ENCODE measurements at regions not wholly inside any gene's neighbourhood (a gene's known extent, or its start where the extent isn't known, plus 50 kb on each side); places are given as distances from the start of the nearest gene placed in this dataset.

GRCh38 chr2:129891341-129892320 lies 87.8 kb upstream of the RAB6C start:
- H3K4me3 ChIP-seq (ENCODE audit: low read depth, low read length, poor library complexity, severe bottlenecking), result no peak overlapping the region
- CTCF ChIA-PET, result no interaction called here
- no peaks in the 10 kb centered on the region for H3K4me1 ChIP-seq (ENCODE audit: insufficient read depth, low read length, poor library complexity, severe bottlenecking)
- POLR2A ChIA-PET (ENCODE audit: low non-redundant PET), result interaction anchor here (0.5 to 0.7 kb wide), 2 partner anchors 12 to 41 kb away, joined by 3 read pairs; no protein-coding TSS in a partner anchor
- peaks cover 5% of the 10 kb centered on the region for H3K27me3 ChIP-seq (replicated peaks; ENCODE audit: insufficient read depth, low read depth, low read length, poor library complexity)
- TF ChIP-seq CTCF (conservative IDR thresholded peaks at IDR 0.05; ENCODE audit: low read depth, low read length) (no peak), EZH2 (IDR thresholded peaks at IDR 0.05; ENCODE audit: borderline replicate concordance, low read depth, low read length, poor library complexity, severe bottlenecking) (no peak)
- intact Hi-C loops (cut with micrococcal nuclease; ENCODE audit: unreplicated experiment), result no loop called here
- no peak overlapping the region for H3K27ac ChIP-seq (ENCODE audit: low read depth, low read length, poor library complexity, severe bottlenecking)
- no peaks in the 10 kb centered on the region for H3K36me3 ChIP-seq (ENCODE audit: insufficient read depth, low read length, poor library complexity, severe bottlenecking)
- H3K9me3 ChIP-seq (ENCODE audit: low read depth, low read length, poor library complexity, severe bottlenecking), result no peaks in the 10 kb centered on the region
- DNase-seq (ENCODE audit: low spot score), result no peak
- no TSS peak for BruUV-seq (replicated peaks)

- Histone ChIP-seq H3K9me3 (ENCODE audit: low read depth, low read length, poor library complexity, severe bottlenecking) (no peaks in the 10 kb centered on the region), H3K27me3 (replicated peaks; ENCODE audit: insufficient read depth, low read depth, low read length, poor library complexity) (peaks cover 11% of the 10 kb centered on the region), H3K27ac (ENCODE audit: low read depth, low read length, poor library complexity, severe bottlenecking) (no peak overlapping the region), H3K4me1 (ENCODE audit: insufficient read depth, low read length, poor library complexity, severe bottlenecking) (no peaks in the 10 kb centered on the region), H3K36me3 (ENCODE audit: insufficient read depth, low read length, poor library complexity, severe bottlenecking) (no peaks in the 10 kb centered on the region), H3K4me3 (ENCODE audit: low read depth, low read length, poor library complexity, severe bottlenecking) (no peak overlapping the region)
- ChIA-PET POLR2A (ENCODE audit: low non-redundant PET) (interaction anchor here (0.5 kb wide), 1 partner anchor 40 kb away, joined by 3 read pairs; no protein-coding TSS in a partner anchor), CTCF (no interaction called here)
- no peak for TF ChIP-seq CTCF (conservative IDR thresholded peaks at IDR 0.05; ENCODE audit: low read depth, low read length)
- no peak for TF ChIP-seq EZH2 (IDR thresholded peaks at IDR 0.05; ENCODE audit: borderline replicate concordance, low read depth, low read length, poor library complexity, severe bottlenecking)
- no TSS peak for BruUV-seq (replicated peaks)
- intact Hi-C loops (cut with micrococcal nuclease; ENCODE audit: unreplicated experiment), result no loop called here
- DNase-seq (ENCODE audit: low spot score), result no peak
These were observed 87.1 kb upstream of the RAB6C start for GRCh38 chr2:129892360-129892759.

GRCh38 chr2:129892773-129893172 lies 86.7 kb upstream of the RAB6C start:
- intact Hi-C loops (cut with micrococcal nuclease; ENCODE audit: unreplicated experiment), result no loop called here
- H3K9me3 ChIP-seq (ENCODE audit: low read depth, low read length, poor library complexity, severe bottlenecking), result no peaks in the 10 kb centered on the region
- no peak overlapping the region for H3K4me3 ChIP-seq (ENCODE audit: low read depth, low read length, poor library complexity, severe bottlenecking)
- H3K4me1 ChIP-seq (ENCODE audit: insufficient read depth, low read length, poor library complexity, severe bottlenecking), result no peaks in the 10 kb centered on the region
- H3K36me3 ChIP-seq (ENCODE audit: insufficient read depth, low read length, poor library complexity, severe bottlenecking), result no peaks in the 10 kb centered on the region
- peaks cover 14% of the 10 kb centered on the region for H3K27me3 ChIP-seq (replicated peaks; ENCODE audit: insufficient read depth, low read depth, low read length, poor library complexity)
- TF ChIP-seq CTCF (conservative IDR thresholded peaks at IDR 0.05; ENCODE audit: low read depth, low read length) (no peak), EZH2 (IDR thresholded peaks at IDR 0.05; ENCODE audit: borderline replicate concordance, low read depth, low read length, poor library complexity, severe bottlenecking) (no peak)
- ChIA-PET CTCF (no interaction called here), POLR2A (ENCODE audit: low non-redundant PET) (no interaction called here)
- H3K27ac ChIP-seq (ENCODE audit: low read depth, low read length, poor library complexity, severe bottlenecking), result no peak overlapping the region
- DNase-seq (ENCODE audit: low spot score), result no peak
- BruUV-seq (replicated peaks), result no TSS peak

Data from A673 (cell line).